H9 (cell line): ENCODE measurements at regions not wholly inside any gene's neighbourhood (a gene's known extent, or its start where the extent isn't known, plus 50 kb on each side); places are given as distances from the start of the nearest gene placed in this dataset.

Source experiments
- DNase-seq: peaks from one replicate; pipeline ENCODE4 v3.0.0-alpha.2; 2017
- H2AFZ ChIP-seq: one replicate; pipeline ENCODE4 v1.6.1; 2013; ENCODE audit warnings: mild to moderate bottlenecking, low read length, control low read depth, moderate library complexity
- H2AK5ac ChIP-seq: 2 replicates; pipeline ENCODE4 v1.6.1; 2013; ENCODE audit warnings: low read length, control low read depth, mixed read lengths; ENCODE audit not compliant: insufficient read length
- H2BK120ac ChIP-seq: one replicate; pipeline ENCODE4 v1.6.1; 2013; ENCODE audit warnings: low read depth, mild to moderate bottlenecking, low read length, control low read depth, inconsistent platforms; ENCODE audit not compliant: poor library complexity, severe bottlenecking
- H2BK12ac ChIP-seq: 2 replicates; pipeline ENCODE4 v1.6.1; 2013; ENCODE audit warnings: low read length, control low read depth, mixed read lengths, low read depth; ENCODE audit not compliant: insufficient read length
- H2BK15ac ChIP-seq: 2 replicates; pipeline ENCODE4 v1.6.1; 2013; ENCODE audit warnings: low read depth, low read length, control low read depth
- H2BK20ac ChIP-seq: one replicate; pipeline ENCODE4 v1.6.1; 2013; ENCODE audit warnings: low read depth, mild to moderate bottlenecking, low read length, control low read depth, inconsistent platforms; ENCODE audit not compliant: poor library complexity, severe bottlenecking
- H2BK5ac ChIP-seq: 2 replicates; pipeline ENCODE4 v1.6.1; 2013; ENCODE audit warnings: low read length, control low read depth, mixed read lengths; ENCODE audit not compliant: insufficient read length
- H3K14ac ChIP-seq: 2 replicates; pipeline ENCODE4 v1.6.1; 2013; ENCODE audit warnings: low read length, control low read depth; ENCODE audit not compliant: insufficient read depth
- H3K18ac ChIP-seq: 2 replicates; pipeline ENCODE4 v1.6.1; 2013; ENCODE audit warnings: low read depth, mild to moderate bottlenecking, mixed read lengths, low read length, control low read depth; ENCODE audit not compliant: insufficient read length
- H3K23ac ChIP-seq: 2 replicates; pipeline ENCODE4 v1.6.1; 2013; ENCODE audit warnings: low read length, control low read depth, mixed read lengths, low read depth; ENCODE audit not compliant: insufficient read length
- H3K23me2 ChIP-seq: 2 replicates; pipeline ENCODE4 v1.6.1; 2013; ENCODE audit warnings: low read depth, mild to moderate bottlenecking, mixed read lengths, low read length, control low read depth; ENCODE audit not compliant: insufficient read length, poor library complexity, severe bottlenecking
- H3K27ac ChIP-seq: 2 replicates; pipeline ENCODE4 v1.5.1; 2013; ENCODE audit warnings: low read length, control low read depth, mixed read lengths, low read depth; ENCODE audit not compliant: insufficient read length
- H3K27me3 ChIP-seq: 2 replicates; pipeline ENCODE4 v1.6.1; 2013; ENCODE audit warnings: low read length, control low read depth, inconsistent platforms; ENCODE audit not compliant: insufficient read depth
- H3K4ac ChIP-seq: 2 replicates; pipeline ENCODE4 v1.6.1; 2013; ENCODE audit warnings: low read depth, mild to moderate bottlenecking, control low read depth, inconsistent platforms, low read length, moderate library complexity
- H3K4me1 ChIP-seq: 2 replicates; pipeline ENCODE4 v1.6.1; 2013; ENCODE audit warnings: low read length, control low read depth, inconsistent platforms; ENCODE audit not compliant: insufficient read depth
- H3K4me2 ChIP-seq: 2 replicates; pipeline ENCODE4 v1.6.1; 2013; ENCODE audit warnings: low read length, control low read depth, mixed read lengths; ENCODE audit not compliant: insufficient read length, insufficient read depth
- H3K56ac ChIP-seq: 2 replicates; pipeline ENCODE4 v1.6.1; 2013; ENCODE audit warnings: low read depth, mild to moderate bottlenecking, mixed read lengths, low read length, control low read depth; ENCODE audit not compliant: insufficient read length
- H3K79me1 ChIP-seq: 2 replicates; pipeline ENCODE4 v1.6.1; 2013; ENCODE audit warnings: low read depth, mild to moderate bottlenecking, moderate library complexity, low read length, control low read depth, inconsistent platforms; ENCODE audit not compliant: insufficient read depth, poor library complexity, severe bottlenecking
- H3K79me2 ChIP-seq: 2 replicates; pipeline ENCODE4 v1.6.1; 2013; ENCODE audit warnings: low read length, control low read depth, inconsistent platforms; ENCODE audit not compliant: insufficient read depth
- H3K9ac ChIP-seq: 2 replicates; pipeline ENCODE4 v1.6.1; 2013; ENCODE audit warnings: low read length, control low read depth, mixed read lengths; ENCODE audit not compliant: insufficient read length; ENCODE audit errors: extremely low read depth
- H3K9me3 ChIP-seq: one replicate; pipeline ENCODE4 v1.6.1; 2013; ENCODE audit warnings: low read depth, low read length, inconsistent platforms; ENCODE audit not compliant: control insufficient read depth
- H3T11ph ChIP-seq: one replicate; pipeline ENCODE4 v1.6.1; 2013; ENCODE audit warnings: mild to moderate bottlenecking, low read length, control low read depth, inconsistent platforms
- H4K20me1 ChIP-seq: one replicate; pipeline ENCODE4 v1.6.1; 2013; ENCODE audit not compliant: control insufficient read depth, insufficient read length, insufficient read depth
- H4K5ac ChIP-seq: 2 replicates; pipeline ENCODE4 v1.6.1; 2013; ENCODE audit warnings: low read depth, mild to moderate bottlenecking, mixed read lengths, low read length, control low read depth; ENCODE audit not compliant: insufficient read length
- H4K8ac ChIP-seq: replicated peaks from 2 replicates; pipeline ENCODE4 v1.6.1; 2013; ENCODE audit warnings: low read length, control low read depth, mixed read lengths, low read depth; ENCODE audit not compliant: insufficient read length
- H4K91ac ChIP-seq: 2 replicates; pipeline ENCODE4 v1.6.1; 2013; ENCODE audit warnings: low read depth, mild to moderate bottlenecking, moderate library complexity, mixed read lengths, low read length, control low read depth; ENCODE audit not compliant: insufficient read length
- H3K27ac Mint-ChIP-seq, 3 experiments: 2 replicates in 2 of 3; 3 replicates in 1 of 3; pipeline ENCODE4 v1.8.0; 2020 to 2021; ENCODE audit warnings: mixed read lengths in 3 of 3, mild to moderate bottlenecking in 1 of 3, moderate library complexity in 1 of 3
- H3K27me3 Mint-ChIP-seq: 2 replicates; pipeline ENCODE4 v1.8.0; 2021; ENCODE audit warnings: low read depth, mild to moderate bottlenecking, moderate library complexity, mixed read lengths
- H3K36me3 Mint-ChIP-seq, 3 experiments: 2 replicates in 2 of 3; 3 replicates in 1 of 3; pipeline ENCODE4 v1.8.0; 2020 to 2021; ENCODE audit warnings: low read depth in 3 of 3, mixed read lengths in 3 of 3; ENCODE audit not compliant: insufficient read depth in 1 of 3
- H3K4me1 Mint-ChIP-seq, 2 experiments: 2 replicates each; pipeline ENCODE4 v1.8.0; 2020; ENCODE audit warnings: mixed read lengths in 2 of 2
- H3K4me3 Mint-ChIP-seq, 2 experiments: 2 replicates in 1 of 2; 3 replicates in 1 of 2; pipeline ENCODE4 v1.8.0; 2020 to 2021; ENCODE audit warnings: mild to moderate bottlenecking in 2 of 2, mixed read lengths in 2 of 2, moderate library complexity in 1 of 2
- H3K9me3 Mint-ChIP-seq, 2 experiments: 2 replicates in 1 of 2; 3 replicates in 1 of 2; pipeline ENCODE4 v1.8.0; 2020; ENCODE audit warnings: mild to moderate bottlenecking in 2 of 2, mixed read lengths in 2 of 2, moderate library complexity in 1 of 2
- WGBS: extraction: QIAGEN DNeasy Blood & Tissue Kit; methylation state at CpG from one replicate; pipeline ENCODE4 v1.1.7; 2013; ENCODE audit warnings: missing lambda C conversion rate, low lambda C conversion rate, mixed read lengths; ENCODE audit not compliant: insufficient read length; ENCODE audit errors: extremely low coverage; 5-methylcytosine and 5-hydroxymethylcytosine counted together
- TF ChIP-seq, protein P1 (sequence below): fragments of 200-600 bp; sonication (generic); conservative IDR thresholded peaks from 3 replicates; pipeline ENCODE4 v1.8.0; 2021; ENCODE audit warnings: antibody characterized with exemption, mild to moderate bottlenecking

DNA sequence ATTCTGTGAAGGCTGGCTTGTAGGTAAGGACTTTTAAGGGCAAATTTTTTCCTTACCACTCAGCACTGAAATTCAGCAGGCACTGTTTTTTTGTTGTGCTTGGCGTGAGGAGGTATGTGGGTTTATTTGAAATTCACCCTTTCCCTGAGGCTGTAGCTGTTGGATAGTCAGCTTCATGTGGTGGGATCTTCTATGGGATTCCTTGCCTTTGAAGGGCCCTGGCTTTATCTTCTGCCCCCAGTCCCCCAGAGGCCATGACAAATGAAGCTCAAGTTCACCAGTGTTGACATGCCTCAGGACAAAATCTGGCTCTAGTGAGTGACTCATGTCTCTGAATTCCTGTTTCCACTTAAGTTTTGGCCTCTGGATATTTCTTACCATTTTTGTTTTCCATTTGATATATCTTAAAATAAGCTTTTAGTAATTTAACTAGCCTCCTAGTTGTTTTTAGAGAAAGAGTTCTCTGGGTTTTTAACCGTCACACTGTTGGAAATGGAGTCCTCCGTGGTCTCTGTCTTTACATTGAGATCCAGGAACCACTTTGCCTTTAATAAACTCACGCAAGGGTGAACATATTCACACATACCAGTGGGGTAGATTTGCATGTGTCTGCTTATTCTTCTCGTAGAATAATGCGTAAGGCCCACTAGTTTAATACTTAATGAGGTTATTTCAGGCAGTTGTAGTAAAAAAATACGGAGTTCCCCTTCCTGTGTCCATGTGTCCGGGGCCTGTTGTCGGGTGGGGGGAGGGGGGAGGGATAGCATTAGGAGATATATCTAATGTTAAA lies 211.1 kb upstream of the FAM98A start:
- no peak for DNase-seq
- Mint-ChIP-seq H3K27me3 (no peaks in the 10 kb centered on the region), H3K4me1 (peaks cover 11 to 17% of the 10 kb centered on the region in 2 experiments), H3K9me3 (no peaks in the 10 kb centered on the region), H3K27ac (no peak overlapping the region; a peak in 1 of 7 replicates), H3K36me3 (no peaks in the 10 kb centered on the region), H3K4me3 (no peak overlapping the region)
- no peak overlapping the region for H3K9ac ChIP-seq
- H3K4me2 ChIP-seq = no peak overlapping the region
- H4K20me1 ChIP-seq = no peaks in the 10 kb centered on the region
- TF ChIP-seq, protein P1, sequence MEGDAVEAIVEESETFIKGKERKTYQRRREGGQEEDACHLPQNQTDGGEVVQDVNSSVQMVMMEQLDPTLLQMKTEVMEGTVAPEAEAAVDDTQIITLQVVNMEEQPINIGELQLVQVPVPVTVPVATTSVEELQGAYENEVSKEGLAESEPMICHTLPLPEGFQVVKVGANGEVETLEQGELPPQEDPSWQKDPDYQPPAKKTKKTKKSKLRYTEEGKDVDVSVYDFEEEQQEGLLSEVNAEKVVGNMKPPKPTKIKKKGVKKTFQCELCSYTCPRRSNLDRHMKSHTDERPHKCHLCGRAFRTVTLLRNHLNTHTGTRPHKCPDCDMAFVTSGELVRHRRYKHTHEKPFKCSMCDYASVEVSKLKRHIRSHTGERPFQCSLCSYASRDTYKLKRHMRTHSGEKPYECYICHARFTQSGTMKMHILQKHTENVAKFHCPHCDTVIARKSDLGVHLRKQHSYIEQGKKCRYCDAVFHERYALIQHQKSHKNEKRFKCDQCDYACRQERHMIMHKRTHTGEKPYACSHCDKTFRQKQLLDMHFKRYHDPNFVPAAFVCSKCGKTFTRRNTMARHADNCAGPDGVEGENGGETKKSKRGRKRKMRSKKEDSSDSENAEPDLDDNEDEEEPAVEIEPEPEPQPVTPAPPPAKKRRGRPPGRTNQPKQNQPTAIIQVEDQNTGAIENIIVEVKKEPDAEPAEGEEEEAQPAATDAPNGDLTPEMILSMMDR = no peak
- H3K23ac ChIP-seq = no peak overlapping the region
- H3K27me3 ChIP-seq = no peaks in the 10 kb centered on the region
- H2BK120ac ChIP-seq = no peak overlapping the region
- H4K5ac ChIP-seq = no peak overlapping the region
- H2AFZ ChIP-seq = no peak overlapping the region
- no peak overlapping the region for H4K91ac ChIP-seq
- H3K23me2 ChIP-seq = no peaks in the 10 kb centered on the region
- H3K14ac ChIP-seq = no peak overlapping the region
- H3K9me3 ChIP-seq = no peaks in the 10 kb centered on the region
- no peak overlapping the region for H3K27ac ChIP-seq
- H2BK5ac ChIP-seq = no peak overlapping the region
- no peak overlapping the region for H2AK5ac ChIP-seq
- no peak overlapping the region for H3T11ph ChIP-seq
- H2BK15ac ChIP-seq = no peak overlapping the region
- H2BK20ac ChIP-seq = no peak overlapping the region
- H3K4ac ChIP-seq = no peak overlapping the region
- no peaks in the 10 kb centered on the region for H3K79me1 ChIP-seq
- no peaks in the 10 kb centered on the region for H3K79me2 ChIP-seq
- no peak overlapping the region for H2BK12ac ChIP-seq
- H3K56ac ChIP-seq = no peak overlapping the region
- no CpG with 5 or more reads among the region's 9 CpGs for WGBS
- H3K4me1 ChIP-seq = no peaks in the 10 kb centered on the region
- no peak overlapping the region for H4K8ac ChIP-seq
- no peak overlapping the region for H3K18ac ChIP-seq
